Fibroblast of lung (primary cell): ENCODE measurements at regions not wholly inside any gene's neighbourhood (a gene's known extent, or its start where the extent isn't known, plus 50 kb on each side); places are given as distances from the start of the nearest gene placed in this dataset.

Experiments used
- DNase-seq, 2 donors: peaks; one replicate each; pipeline versions ENCODE4 v3.0.0 to v3.0.0-alpha.2; 2010; ENCODE audit warnings: low read depth in 2 of 2
- H2AFZ ChIP-seq: 2 replicates; pipeline ENCODE4 v1.5.1; 2012; ENCODE audit warnings: low read length, control low read depth, inconsistent platforms
- H3K27ac ChIP-seq: 2 replicates; pipeline ENCODE4 v1.5.1; 2011; ENCODE audit warnings: low read length, control low read depth; ENCODE audit not compliant: insufficient read depth
- H3K27me3 ChIP-seq: 2 replicates; pipeline ENCODE4 v1.5.1; 2011; ENCODE audit warnings: mild to moderate bottlenecking, low read length; ENCODE audit not compliant: control insufficient read depth, insufficient read depth
- H3K36me3 ChIP-seq: 2 replicates; pipeline ENCODE4 v1.5.1; 2011; ENCODE audit warnings: low read length; ENCODE audit not compliant: control insufficient read depth, insufficient read depth
- H3K4me1 ChIP-seq: 2 replicates; pipeline ENCODE4 v1.5.1; 2011; ENCODE audit warnings: low read length; ENCODE audit not compliant: control insufficient read depth, insufficient read depth; ENCODE audit errors: extremely low read depth
- H3K4me2 ChIP-seq: 2 replicates; pipeline ENCODE4 v1.5.1; 2011; ENCODE audit warnings: low read length, control low read depth; ENCODE audit not compliant: insufficient read depth; ENCODE audit errors: extremely low read depth
- H3K4me3 ChIP-seq, 4 experiments: fragments of 200-600 bp in 1 of 4; sonication (generic) in 1 of 4; replicated peaks in 1 of 4; 2 replicates each; pipeline ENCODE4 v1.5.1; 2011 to 2016; ENCODE audit warnings: low read length in 4 of 4, low read depth in 3 of 4, mild to moderate bottlenecking in 3 of 4, control low read depth in 2 of 4, inconsistent platforms in 1 of 4, mixed read lengths in 1 of 4; ENCODE audit not compliant: insufficient read depth in 1 of 4; ENCODE audit errors: control extremely low read depth in 1 of 4
- H3K79me2 ChIP-seq: 2 replicates; pipeline ENCODE4 v1.5.1; 2012; ENCODE audit warnings: mild to moderate bottlenecking, low read length, inconsistent platforms; ENCODE audit not compliant: control insufficient read depth, insufficient read depth
- H3K9ac ChIP-seq: 2 replicates; pipeline ENCODE4 v1.5.1; 2011; ENCODE audit warnings: mild to moderate bottlenecking, low read length, control low read depth; ENCODE audit not compliant: insufficient read depth
- H3K9me3 ChIP-seq: 2 replicates; pipeline ENCODE4 v1.5.1; 2012; ENCODE audit warnings: low read depth, low read length; ENCODE audit not compliant: control insufficient read depth, insufficient read depth
- H4K20me1 ChIP-seq: 2 replicates; pipeline ENCODE4 v1.5.1; 2011; ENCODE audit warnings: low read length; ENCODE audit not compliant: control insufficient read depth, insufficient read depth; ENCODE audit errors: extremely low read depth
- CTCF ChIP-seq, 2 donors: IDR thresholded peaks in 1 of 2; conservative IDR thresholded peaks in 1 of 2; 1 replicate in 1 of 2; 2 replicates in 1 of 2; pipeline ENCODE4 v1.5.1; 2011 to 2012; ENCODE audit warnings: low read length in 2 of 2, control low read depth in 1 of 2, inconsistent platforms in 1 of 2, low read depth in 1 of 2, mild to moderate bottlenecking in 1 of 2
- EZH2 ChIP-seq: IDR thresholded peaks from 2 replicates; pipeline ENCODE4 v1.5.1; 2012; ENCODE audit warnings: low read length, control low read depth, mild to moderate bottlenecking; ENCODE audit errors: missing control alignments

- TF ChIP-seq CTCF (conservative IDR thresholded peaks at IDR 0.05 in 1 of 2, IDR thresholded peaks at IDR 0.05 in 1 of 2; ENCODE audit: low read depth in 1 of 2, low read length in 2 of 2), result no peak
- TF ChIP-seq EZH2, result no peak
- Histone ChIP-seq H3K27ac (no peak overlapping the region), H3K27me3 (no peaks in the 10 kb centered on the region), H4K20me1 (no peaks in the 10 kb centered on the region), H3K9ac (no peak overlapping the region), H3K36me3 (no peaks in the 10 kb centered on the region), H2AFZ (no peak overlapping the region), H3K4me2 (no peak overlapping the region), H3K4me1 (no peaks in the 10 kb centered on the region), H3K79me2 (no peaks in the 10 kb centered on the region), H3K4me3 (no peak overlapping the region), H3K9me3 (no peaks in the 10 kb centered on the region)
- DNase-seq, result no peak
Measured at GRCh38 chrX:39661116-39661907, 436.4 kb downstream of the BCOR start.

GRCh38 chrX:39665830-39666518, 431.8 kb downstream of the BCOR start:
- Histone ChIP-seq H3K27me3 (no peaks in the 10 kb centered on the region), H4K20me1 (no peaks in the 10 kb centered on the region), H3K79me2 (no peaks in the 10 kb centered on the region), H3K4me3 (no peak overlapping the region), H3K4me2 (no peak overlapping the region), H3K27ac (no peak overlapping the region), H3K36me3 (no peaks in the 10 kb centered on the region), H2AFZ (no peak overlapping the region), H3K9ac (no peak overlapping the region), H3K4me1 (no peaks in the 10 kb centered on the region), H3K9me3 (no peaks in the 10 kb centered on the region)
- TF ChIP-seq EZH2 (no peak), CTCF (conservative IDR thresholded peaks at IDR 0.05 in 1 of 2, IDR thresholded peaks at IDR 0.05 in 1 of 2; ENCODE audit: low read depth in 1 of 2, low read length in 2 of 2) (no peak)
- DNase-seq, result peak in 1 of 2 donors; percentile 64

- H4K20me1 ChIP-seq, result no peaks in the 10 kb centered on the region
- DNase-seq, result peak in 1 of 2 donors; percentile 14
Measured at GRCh38 chrX:39667191-39667590, 430.6 kb downstream of the BCOR start.

More at GRCh38 chrX:39667191-39667590, 430.6 kb downstream of the BCOR start:
- H3K4me1 ChIP-seq, result no peaks in the 10 kb centered on the region
- H3K9me3 ChIP-seq, result no peaks in the 10 kb centered on the region
- H3K4me3 ChIP-seq, result no peak overlapping the region
- no peaks in the 10 kb centered on the region for H3K36me3 ChIP-seq
- no peak overlapping the region for H2AFZ ChIP-seq
- no peak overlapping the region for H3K27ac ChIP-seq
- no peaks in the 10 kb centered on the region for H3K27me3 ChIP-seq
- no peak for TF ChIP-seq EZH2
- TF ChIP-seq CTCF (conservative IDR thresholded peaks at IDR 0.05 in 1 of 2, IDR thresholded peaks at IDR 0.05 in 1 of 2; ENCODE audit: low read depth in 1 of 2, low read length in 2 of 2), result no peak
- no peak overlapping the region for H3K9ac ChIP-seq
- no peaks in the 10 kb centered on the region for H3K79me2 ChIP-seq
- no peak overlapping the region for H3K4me2 ChIP-seq
